HEK293 (cell line): ENCODE measurements at regions not wholly inside any gene's neighbourhood (a gene's known extent, or its start where the extent isn't known, plus 50 kb on each side); places are given as distances from the start of the nearest gene placed in this dataset.

Source experiments
- ATF2 ChIP-seq: fragments of 450-650 bp; formaldehyde crosslinking; IDR thresholded peaks from 2 replicates; pipeline ENCODE4 v1.5.1; 2016; ENCODE audit warnings: missing biosample characterization, missing genetic modification characterization, low read depth
- BCL11B ChIP-seq: fragments of 450-650 bp; formaldehyde crosslinking; IDR thresholded peaks from 2 replicates; pipeline ENCODE4 v1.5.1; 2016; ENCODE audit warnings: low read depth, missing biosample characterization, missing genetic modification characterization
- CTCF ChIP-seq: fragments of 450-650 bp; formaldehyde crosslinking; IDR thresholded peaks from 2 replicates; pipeline ENCODE4 v1.5.1; 2016; ENCODE audit warnings: missing biosample characterization, missing genetic modification characterization
- OVOL3 ChIP-seq: fragments of 450-650 bp; formaldehyde crosslinking; IDR thresholded peaks from 2 replicates; pipeline ENCODE4 v1.5.1; 2016; ENCODE audit warnings: missing biosample characterization, missing genetic modification characterization
- PRDM6 ChIP-seq: fragments of 450-650 bp; formaldehyde crosslinking; IDR thresholded peaks from 2 replicates; pipeline ENCODE4 v1.5.1; 2017; ENCODE audit warnings: missing biosample characterization, missing genetic modification characterization
- SP2 ChIP-seq: fragments of 450-650 bp; formaldehyde crosslinking; IDR thresholded peaks from 2 replicates; pipeline ENCODE4 v1.5.1; 2016; ENCODE audit warnings: missing biosample characterization, missing genetic modification characterization
- YY1 ChIP-seq: fragments of 450-650 bp; formaldehyde crosslinking; IDR thresholded peaks from 2 replicates; pipeline ENCODE4 v1.5.1; 2018; ENCODE audit warnings: missing biosample characterization, missing genetic modification characterization
- ZNF266 ChIP-seq: fragments of 450-650 bp; formaldehyde crosslinking; IDR thresholded peaks from 2 replicates; pipeline ENCODE4 v1.5.1; 2016; ENCODE audit warnings: missing biosample characterization, missing genetic modification characterization, low read depth
- ZNF488 ChIP-seq: fragments of 450-650 bp; formaldehyde crosslinking; IDR thresholded peaks from 2 replicates; pipeline ENCODE4 v1.5.1; 2016; ENCODE audit warnings: missing biosample characterization, missing genetic modification characterization
- ZNF514 ChIP-seq: fragments of 450-650 bp; formaldehyde crosslinking; IDR thresholded peaks from 2 replicates; pipeline ENCODE4 v1.5.1; 2016; ENCODE audit warnings: missing biosample characterization, missing genetic modification characterization
- ZNF645 ChIP-seq: fragments of 450-650 bp; formaldehyde crosslinking; IDR thresholded peaks from 2 replicates; pipeline ENCODE4; 2016; ENCODE audit warnings: missing biosample characterization, missing genetic modification characterization
- ZNF670 ChIP-seq: fragments of 450-650 bp; formaldehyde crosslinking; IDR thresholded peaks from 2 replicates; pipeline ENCODE4 v1.5.1; 2016; ENCODE audit warnings: missing biosample characterization, missing genetic modification characterization, low read depth
- ZNF776 ChIP-seq: fragments of 450-650 bp; formaldehyde crosslinking; IDR thresholded peaks from 2 replicates; pipeline ENCODE4 v1.5.0; 2017; ENCODE audit warnings: missing biosample characterization, missing genetic modification characterization, borderline replicate concordance
- ZSCAN18 ChIP-seq: fragments of 450-650 bp; formaldehyde crosslinking; IDR thresholded peaks from 2 replicates; pipeline ENCODE4 v1.5.1; 2016; ENCODE audit warnings: missing biosample characterization, missing genetic modification characterization

- TF ChIP-seq ZNF670 (tag by site-specific recombination) = no peak
- TF ChIP-seq ZNF266 (tag by site-specific recombination) = no peak
- TF ChIP-seq ZNF488 = no peak
- TF ChIP-seq ZNF514 (tag by site-specific recombination) = no peak
- TF ChIP-seq CTCF = no peak
- no peak for TF ChIP-seq ATF2 (tag by site-specific recombination)
- no peak for TF ChIP-seq ZSCAN18 (tag by site-specific recombination)
- no peak for TF ChIP-seq ZNF776 (tag by site-specific recombination)
- no peak for TF ChIP-seq OVOL3 (tag by site-specific recombination)
- TF ChIP-seq SP2 (tag by site-specific recombination) = no peak
- no peak for TF ChIP-seq YY1 (tag by site-specific recombination)
- no peak for TF ChIP-seq ZNF645 (tag by site-specific recombination)
- TF ChIP-seq BCL11B = no peak
- TF ChIP-seq PRDM6 = no peak
These were observed 457.1 kb downstream of the DTWD2 start for GRCh38 chr5:118531276-118531675.
